ENCODE measurements at regions not wholly inside any gene's neighbourhood (a gene's known extent, or its start where the extent isn't known, plus 50 kb on each side); places are given as distances from the start of the nearest gene placed in this dataset.
A peak's percentile ranks its signal among the peaks of the same experiment; 100 is the strongest.

GRCh38 chr13:50417597-50417996 is 402.4 kb downstream of the KCNRG start:
- DNase-seq (ENCODE audit: low spot score): no peak

GRCh38 chr13:50419331-50419865 is 404.2 kb downstream of the KCNRG start:
- DNase-seq (ENCODE audit: low spot score): no peak

- no peak for DNase-seq (ENCODE audit: low spot score)
Measured at GRCh38 chr13:50419896-50420295, 404.7 kb downstream of the KCNRG start.

DNA sequence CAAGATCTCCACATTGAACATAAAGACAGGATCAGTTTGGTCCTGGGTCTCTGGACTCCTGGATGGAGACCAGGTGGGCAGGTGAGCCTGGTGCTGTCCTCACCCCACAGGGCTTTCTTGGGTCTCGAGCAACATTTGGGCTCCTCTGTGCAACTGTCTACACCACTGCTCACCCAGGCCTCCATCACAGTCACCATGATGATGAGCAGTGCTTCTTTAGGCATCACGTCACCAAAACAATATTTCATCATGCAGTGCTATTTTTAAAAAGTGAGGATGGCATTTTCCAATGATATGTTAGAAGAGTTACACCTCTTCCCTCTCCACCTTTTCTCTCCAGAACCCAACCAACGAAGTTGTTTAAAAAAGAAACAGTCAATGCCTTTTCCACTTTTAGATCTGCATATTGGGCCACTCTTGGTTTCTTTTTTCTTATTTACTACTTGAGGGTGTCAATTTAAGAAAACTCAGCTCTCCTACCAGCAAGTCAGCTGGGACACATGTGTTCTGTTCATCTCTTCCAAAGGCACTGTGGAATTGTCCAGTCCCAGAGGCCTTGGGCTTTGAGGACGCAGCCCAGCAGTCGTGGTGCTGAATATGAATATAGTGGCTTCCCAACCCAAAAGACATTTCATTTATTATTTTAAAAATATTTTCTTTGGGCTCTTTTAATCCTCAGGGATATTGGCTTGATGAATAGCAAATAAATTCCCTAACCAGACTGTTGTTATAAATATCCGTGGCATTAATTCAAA is 405.7 kb downstream of the KCNRG start:
- DNase-seq (ENCODE audit: low spot score): no peak

- DNase-seq (ENCODE audit: low spot score): peak; percentile 17
Measured at GRCh38 chr13:50421473-50422130, 406.4 kb downstream of the KCNRG start.

- DNase-seq (ENCODE audit: low spot score): peak; percentile 46
Measured at GRCh38 chr13:50422181-50423148, 407.2 kb downstream of the KCNRG start.

GRCh38 chr13:50424993-50425392 is 409.7 kb downstream of the KCNRG start:
- DNase-seq (ENCODE audit: low spot score): no peak

GRCh38 chr13:50425772-50426171 is 410.5 kb downstream of the KCNRG start:
- DNase-seq (ENCODE audit: low spot score): no peak

DNA sequence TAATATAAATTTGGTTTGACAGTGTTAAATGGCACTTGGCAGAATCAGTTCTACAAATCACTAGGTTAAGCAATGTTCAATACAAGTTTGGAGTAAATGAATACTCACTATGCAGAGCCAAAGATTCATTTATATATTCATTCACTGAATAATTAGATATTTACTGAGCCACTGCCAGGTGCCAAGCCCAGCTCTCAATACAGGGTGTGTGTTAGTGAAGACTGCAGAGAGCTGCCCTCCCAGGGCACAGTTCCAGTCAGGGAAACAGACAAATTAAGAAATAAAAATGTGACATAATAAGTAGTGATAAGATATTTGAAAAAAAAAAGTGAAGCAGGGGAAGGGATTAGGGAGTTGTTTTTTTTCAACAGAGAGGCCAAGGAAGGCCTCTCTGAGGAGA is 411.7 kb downstream of the KCNRG start:
- no peak for DNase-seq (ENCODE audit: low spot score)

- DNase-seq (ENCODE audit: low spot score): peak; percentile 31
Measured at GRCh38 chr13:50427511-50427910, 412.3 kb downstream of the KCNRG start.

DNA sequence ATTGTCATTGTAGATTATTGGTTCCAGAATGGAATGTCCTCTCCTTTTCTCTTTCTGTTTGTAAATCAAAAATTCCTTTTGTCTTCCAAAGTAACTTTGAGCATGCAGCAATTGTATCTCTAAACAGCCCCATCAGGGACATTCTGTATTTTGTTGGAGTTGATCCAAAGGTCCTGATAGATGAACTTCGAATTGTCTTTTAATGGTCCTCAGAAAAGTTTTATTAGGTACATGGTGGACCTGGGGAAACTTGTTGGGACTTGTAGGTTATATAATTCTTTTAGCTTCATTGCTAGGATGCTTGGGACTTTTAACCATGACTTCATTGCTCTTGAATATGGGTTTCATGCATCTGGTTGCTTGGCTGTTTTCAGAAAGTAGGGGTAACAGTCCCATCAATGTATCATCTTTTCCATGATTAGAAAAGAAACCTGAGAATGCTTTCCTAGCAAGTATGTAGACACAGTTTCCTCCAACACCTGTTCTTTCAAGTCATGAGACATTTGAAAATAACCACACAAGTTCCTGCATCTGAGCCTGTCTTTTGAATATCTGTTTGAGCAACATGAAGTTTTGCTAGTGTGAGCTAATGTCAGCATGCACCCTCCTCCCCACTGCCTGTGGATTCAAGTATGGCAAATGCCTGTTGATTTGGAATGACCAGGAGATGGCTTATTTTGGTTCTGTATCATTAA is 413.1 kb downstream of the KCNRG start:
- no peak for DNase-seq (ENCODE audit: low spot score)

GRCh38 chr13:50435011-50435410 is 408.5 kb downstream of the DLEU7 start:
- DNase-seq (ENCODE audit: low spot score): no peak

DNA sequence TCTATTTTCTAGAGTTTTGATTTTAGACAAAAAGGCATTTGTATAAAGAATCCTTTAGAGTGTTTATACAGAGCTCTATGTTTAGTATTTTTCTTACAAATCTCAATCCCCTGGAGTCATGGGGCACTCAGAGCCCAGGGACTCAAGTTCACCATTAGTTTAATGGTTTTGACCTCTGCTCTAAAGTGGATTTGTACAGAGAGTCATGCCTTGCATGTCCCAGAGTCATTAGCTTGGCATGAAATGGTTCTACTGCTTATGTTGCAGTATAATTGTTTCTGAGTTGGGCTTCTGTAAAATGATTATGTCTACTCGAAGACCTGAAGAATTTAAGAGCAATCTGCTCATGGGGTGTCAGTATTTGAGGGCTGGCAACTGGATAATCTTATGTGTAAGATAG is 406.2 kb downstream of the DLEU7 start:
- DNase-seq (ENCODE audit: low spot score): no peak

GRCh38 chr13:50438351-50438750 is 405.1 kb downstream of the DLEU7 start:
- no peak for DNase-seq (ENCODE audit: low spot score)

DNA sequence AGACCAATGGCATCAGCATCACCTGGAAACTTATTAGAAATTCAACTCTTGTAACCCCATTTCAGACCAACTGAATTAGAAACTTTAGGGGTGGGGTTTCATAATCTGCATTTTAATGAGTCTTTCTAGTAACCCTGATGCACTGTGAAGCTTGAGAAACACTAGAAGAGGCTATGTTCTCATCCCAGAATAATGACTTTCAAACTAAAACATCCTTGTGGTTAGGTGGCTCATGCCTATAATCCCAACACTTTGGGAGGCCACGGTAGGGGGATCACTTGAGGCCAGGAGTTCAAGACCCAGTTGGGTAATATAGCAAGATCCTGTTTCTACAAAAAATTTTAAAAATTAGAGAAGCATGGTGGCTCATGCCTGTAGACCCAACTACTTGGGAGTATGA is 402.4 kb downstream of the DLEU7 start:
- DNase-seq (ENCODE audit: low spot score): no peak

DNA sequence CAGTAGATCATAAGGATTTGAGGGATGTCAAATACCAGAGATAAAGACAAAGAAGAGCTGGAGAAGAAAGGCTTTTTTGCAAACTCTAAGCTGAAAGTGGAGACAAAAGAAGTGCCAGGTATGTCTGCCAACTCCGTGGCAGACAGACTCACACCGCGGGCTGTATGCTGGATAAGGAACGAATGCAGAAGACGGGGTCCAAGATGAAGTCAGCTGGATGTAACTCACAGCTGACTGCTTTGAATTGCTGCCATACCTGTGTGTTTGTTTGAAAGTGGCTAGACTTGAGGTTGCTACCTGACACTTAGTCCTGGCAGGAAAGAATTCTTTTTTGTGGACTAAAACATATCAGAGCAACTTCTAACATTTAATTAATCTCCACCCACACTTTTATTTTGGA is 398.8 kb downstream of the DLEU7 start:
- DNase-seq (ENCODE audit: low spot score): no peak

DNA sequence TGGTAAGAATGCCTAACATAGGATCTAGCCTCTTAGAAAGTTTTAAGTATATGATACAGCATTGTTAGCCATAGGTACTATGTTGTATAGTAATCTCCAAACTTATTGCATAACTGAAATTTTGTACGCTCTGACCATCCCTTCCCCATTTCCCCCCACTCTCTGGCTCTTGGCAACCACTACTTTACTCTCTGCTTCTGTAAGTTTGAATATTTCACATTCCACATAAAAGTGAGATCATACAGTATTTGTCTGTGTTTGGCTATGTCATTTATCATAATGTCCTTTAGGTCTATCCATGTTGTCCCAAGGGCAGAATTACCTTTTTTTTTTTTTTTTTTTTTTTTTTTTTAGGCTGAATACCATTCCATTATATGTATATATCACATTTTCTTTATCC is 396.9 kb downstream of the DLEU7 start:
- no peak for DNase-seq (ENCODE audit: low spot score)

- no peak for DNase-seq (ENCODE audit: low spot score)
Measured at GRCh38 chr13:50448535-50448998, 394.9 kb downstream of the DLEU7 start.

GRCh38 chr13:50449465-50449864 is 394.0 kb downstream of the DLEU7 start:
- DNase-seq (ENCODE audit: low spot score): no peak

- no peak for DNase-seq (ENCODE audit: low spot score)
Measured at GRCh38 chr13:50450279-50450678, 393.2 kb downstream of the DLEU7 start.

GRCh38 chr13:50451609-50452008 is 391.9 kb downstream of the DLEU7 start:
- no peak for DNase-seq (ENCODE audit: low spot score)

GRCh38 chr13:50452028-50452427 is 391.5 kb downstream of the DLEU7 start:
- no peak for DNase-seq (ENCODE audit: low spot score)
